ENCODE measurements at regions not wholly inside any gene's neighbourhood (a gene's known extent, or its start where the extent isn't known, plus 50 kb on each side); places are given as distances from the start of the nearest gene placed in this dataset.

DNA sequence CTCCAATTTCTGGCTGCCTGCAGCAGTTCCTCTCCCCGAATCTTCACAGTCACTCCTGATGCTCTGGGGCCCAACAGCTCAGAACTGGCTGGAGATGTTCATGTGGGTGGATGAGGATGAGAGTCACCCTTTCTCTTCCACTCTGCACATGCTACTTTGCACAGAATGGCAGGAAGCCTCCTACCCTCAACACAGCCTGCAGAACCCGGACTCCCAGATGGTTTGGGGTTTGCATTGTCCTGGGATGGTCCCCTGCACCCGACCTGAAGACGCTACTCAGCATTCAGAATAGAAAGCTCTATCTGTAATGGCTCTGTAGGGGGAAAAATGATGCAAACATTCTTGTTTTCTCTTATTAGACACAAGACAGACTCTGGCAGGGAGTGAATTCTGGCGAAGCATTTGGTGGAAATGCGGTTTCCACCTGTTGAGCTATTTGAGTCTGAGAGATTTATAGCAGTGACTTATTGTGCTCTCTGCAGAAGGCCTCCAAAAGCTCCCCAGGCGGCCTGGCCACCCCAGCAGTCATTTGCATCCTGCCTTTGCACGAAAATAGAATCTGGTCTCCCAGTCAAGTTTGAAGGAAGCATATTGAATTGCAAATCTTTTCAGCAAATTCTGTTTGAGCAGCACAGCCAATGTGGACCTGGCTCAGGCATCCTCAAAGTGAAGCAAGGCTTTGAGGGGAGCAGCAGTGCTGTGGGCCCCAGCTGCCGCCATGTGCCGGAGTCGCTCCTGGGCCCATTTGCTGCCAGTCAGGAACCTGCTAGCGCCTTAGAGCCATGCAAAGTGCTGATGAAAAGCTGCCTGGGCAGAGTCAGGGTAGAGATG lies 309.3 kb downstream of the TCERG1L start:
- no peaks in the 10 kb centered on the region for H3K36me3 Mint-ChIP-seq
- peaks cover 2% of the 10 kb centered on the region for H3K9me3 Mint-ChIP-seq (ENCODE audit: low read depth)
- no peaks in the 10 kb centered on the region for H3K4me1 Mint-ChIP-seq
- H3K4me3 Mint-ChIP-seq = no peak overlapping the region
- no peak overlapping the region for H3K27ac Mint-ChIP-seq
- peak; percentile 15 for DNase-seq
- no peak for ATAC-seq
- H3K27me3 Mint-ChIP-seq = no peaks in the 10 kb centered on the region
- CTCF ChIA-PET = no interaction called here

GRCh38 chr10:131003455-131003854 lies 308.1 kb downstream of the TCERG1L start:
- H3K36me3 Mint-ChIP-seq = no peaks in the 10 kb centered on the region
- DNase-seq = no peak
- ATAC-seq = no peak
- H3K27me3 Mint-ChIP-seq = no peaks in the 10 kb centered on the region
- no peak overlapping the region for H3K4me3 Mint-ChIP-seq
- CTCF ChIA-PET = no interaction called here
- no peak overlapping the region for H3K27ac Mint-ChIP-seq
- H3K9me3 Mint-ChIP-seq (ENCODE audit: low read depth) = peaks cover 2% of the 10 kb centered on the region
- no peaks in the 10 kb centered on the region for H3K4me1 Mint-ChIP-seq

- H3K27ac Mint-ChIP-seq = no peak overlapping the region
- DNase-seq = no peak
- CTCF ChIA-PET = no interaction called here
- no peaks in the 10 kb centered on the region for H3K36me3 Mint-ChIP-seq
- no peaks in the 10 kb centered on the region for H3K4me1 Mint-ChIP-seq
- ATAC-seq = no peak
- H3K9me3 Mint-ChIP-seq (ENCODE audit: low read depth) = peaks cover 2% of the 10 kb centered on the region
- no peak overlapping the region for H3K4me3 Mint-ChIP-seq
- no peaks in the 10 kb centered on the region for H3K27me3 Mint-ChIP-seq
Measured at GRCh38 chr10:131004276-131004675, 307.2 kb downstream of the TCERG1L start.

DNA sequence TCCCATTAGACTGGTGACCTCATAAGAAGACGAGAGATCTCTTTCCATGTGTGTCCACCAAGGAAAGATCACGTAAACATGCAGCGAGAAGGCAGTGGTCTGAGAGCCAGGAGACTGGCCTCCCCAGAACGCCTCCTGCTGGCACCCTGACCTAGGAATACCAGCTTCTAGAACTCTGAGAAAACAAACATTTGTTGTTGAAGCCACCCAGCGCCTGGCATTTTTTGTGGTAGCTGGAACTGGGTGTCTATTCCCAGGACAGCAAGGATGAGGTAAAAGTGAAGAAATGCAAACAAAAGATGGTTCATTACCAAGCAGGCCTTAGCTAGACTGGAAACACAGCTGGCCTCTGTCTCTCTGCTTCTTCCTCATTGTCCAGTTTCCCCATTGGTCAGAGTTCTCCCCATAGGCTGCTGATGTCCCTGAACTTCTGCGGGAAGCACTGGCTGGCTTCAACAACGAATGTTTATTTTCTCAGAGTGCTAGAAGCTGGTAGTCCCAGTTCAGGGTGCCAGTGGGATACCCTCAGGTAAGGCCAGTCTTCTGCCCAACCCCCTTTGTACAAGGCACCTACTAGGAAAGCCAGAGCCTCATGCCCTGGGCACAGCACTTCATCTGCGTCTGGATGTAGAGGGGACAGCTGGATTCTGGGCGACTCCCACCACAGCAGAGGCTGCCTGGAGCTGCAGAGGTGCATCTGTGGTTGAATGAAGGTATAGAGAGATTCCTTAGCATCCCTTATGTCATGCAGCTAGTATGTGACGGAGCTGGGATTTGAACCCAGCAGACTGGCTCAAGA lies 304.9 kb downstream of the TCERG1L start:
- Mint-ChIP-seq H3K4me3 (no peak overlapping the region), H3K9me3 (ENCODE audit: low read depth) (peaks cover 2% of the 10 kb centered on the region), H3K36me3 (no peaks in the 10 kb centered on the region), H3K27me3 (no peaks in the 10 kb centered on the region), H3K27ac (no peak overlapping the region), H3K4me1 (no peaks in the 10 kb centered on the region)
- CTCF ChIA-PET = no interaction called here
- no peak for DNase-seq
- ATAC-seq = no peak

DNA sequence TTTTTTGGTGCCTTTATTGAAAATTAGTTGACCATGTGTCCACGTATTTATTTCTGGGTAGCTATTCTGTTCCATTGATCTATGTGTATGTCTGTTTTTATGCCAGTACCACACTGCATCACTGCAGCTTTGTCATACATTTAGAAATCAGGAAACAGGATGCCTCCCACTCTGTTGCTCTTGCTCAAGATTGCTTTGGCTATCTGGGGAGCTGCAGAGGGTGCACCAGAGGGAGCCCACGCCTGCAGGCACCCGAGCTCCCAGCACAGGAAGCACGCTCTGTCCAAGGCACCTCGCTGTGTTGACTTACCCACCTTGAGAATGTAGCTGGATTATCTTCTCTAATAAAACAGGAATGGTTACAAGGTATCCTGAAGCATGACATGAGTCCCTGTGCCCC lies 301.7 kb downstream of the TCERG1L start:
- CTCF ChIA-PET = no interaction called here
- Mint-ChIP-seq H3K27ac (no peak overlapping the region), H3K27me3 (no peaks in the 10 kb centered on the region), H3K4me1 (no peaks in the 10 kb centered on the region), H3K4me3 (no peak overlapping the region), H3K36me3 (no peaks in the 10 kb centered on the region), H3K9me3 (ENCODE audit: low read depth) (peaks cover 2% of the 10 kb centered on the region)
- DNase-seq (no peak), ATAC-seq (no peak)

- no peak overlapping the region for H3K27ac Mint-ChIP-seq
- no peaks in the 10 kb centered on the region for H3K4me1 Mint-ChIP-seq
- H3K9me3 Mint-ChIP-seq (ENCODE audit: low read depth) = no peaks in the 10 kb centered on the region
- no peak for DNase-seq
- ATAC-seq = no peak
- no peak overlapping the region for H3K4me3 Mint-ChIP-seq
- H3K36me3 Mint-ChIP-seq = no peaks in the 10 kb centered on the region
- CTCF ChIA-PET = no interaction called here
- H3K27me3 Mint-ChIP-seq = no peaks in the 10 kb centered on the region
Measured at GRCh38 chr10:131010965-131011575, 300.5 kb downstream of the TCERG1L start.

DNA sequence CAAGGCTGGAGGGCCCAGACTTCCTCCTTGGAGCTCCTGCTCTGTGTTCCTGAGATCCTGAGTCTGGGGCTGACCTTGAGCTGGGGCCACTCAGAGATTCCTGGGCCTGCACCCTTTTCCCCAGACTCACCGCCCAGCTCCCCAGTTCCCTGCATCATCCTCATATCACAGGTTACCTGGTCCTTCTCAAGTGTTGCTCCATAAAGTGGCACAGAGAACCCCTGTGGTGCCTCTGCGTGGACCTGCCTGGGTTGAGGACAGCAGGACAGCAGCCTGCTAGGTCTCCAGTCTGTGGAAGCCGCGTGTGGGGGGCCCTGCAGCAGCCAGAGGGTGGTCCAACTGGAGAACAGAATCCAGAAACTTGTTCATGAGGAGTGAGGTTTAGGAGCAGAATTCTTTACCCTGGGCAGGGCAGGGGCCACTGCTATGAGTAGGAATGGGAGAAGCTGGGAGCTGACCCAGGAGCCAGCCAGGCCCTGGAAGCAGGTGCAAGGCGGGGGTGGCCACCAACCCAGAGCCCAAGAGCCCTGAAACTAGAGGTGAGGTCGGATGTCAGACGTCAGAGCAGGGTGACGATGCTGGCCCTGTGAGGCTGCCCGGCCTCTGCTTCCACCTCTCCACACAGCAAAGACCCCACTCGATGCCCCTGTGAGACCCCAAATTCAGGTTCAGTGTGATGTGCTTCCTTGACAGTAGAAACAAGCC lies 299.4 kb downstream of the TCERG1L start:
- DNase-seq (no peak), ATAC-seq (no peak)
- Mint-ChIP-seq H3K27ac (no peak overlapping the region), H3K27me3 (no peaks in the 10 kb centered on the region), H3K9me3 (ENCODE audit: low read depth) (no peaks in the 10 kb centered on the region), H3K4me1 (no peaks in the 10 kb centered on the region), H3K4me3 (no peak overlapping the region), H3K36me3 (no peaks in the 10 kb centered on the region)
- CTCF ChIA-PET = no interaction called here

DNA sequence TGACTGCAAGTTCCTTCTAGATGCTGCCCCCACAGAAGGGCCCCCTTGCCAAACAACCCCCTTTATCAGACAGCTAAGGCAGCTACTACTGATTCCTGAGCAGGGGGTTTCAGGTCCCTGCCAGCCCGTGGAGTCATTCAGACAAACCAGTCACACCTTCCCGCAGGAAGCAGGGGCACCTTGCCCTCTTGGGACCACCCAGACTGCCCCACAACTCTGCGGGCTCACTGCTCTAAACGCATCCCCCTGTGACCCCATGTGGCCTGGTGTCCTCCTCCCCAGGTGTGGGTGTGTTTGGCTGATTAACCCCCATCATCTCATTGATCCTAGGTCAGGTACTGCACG lies 298.9 kb downstream of the TCERG1L start:
- Mint-ChIP-seq H3K27me3 (no peaks in the 10 kb centered on the region), H3K9me3 (ENCODE audit: low read depth) (no peaks in the 10 kb centered on the region), H3K4me3 (no peak overlapping the region), H3K4me1 (no peaks in the 10 kb centered on the region), H3K36me3 (no peaks in the 10 kb centered on the region), H3K27ac (no peak overlapping the region)
- no peak for ATAC-seq
- DNase-seq = no peak
- CTCF ChIA-PET = no interaction called here

DNA sequence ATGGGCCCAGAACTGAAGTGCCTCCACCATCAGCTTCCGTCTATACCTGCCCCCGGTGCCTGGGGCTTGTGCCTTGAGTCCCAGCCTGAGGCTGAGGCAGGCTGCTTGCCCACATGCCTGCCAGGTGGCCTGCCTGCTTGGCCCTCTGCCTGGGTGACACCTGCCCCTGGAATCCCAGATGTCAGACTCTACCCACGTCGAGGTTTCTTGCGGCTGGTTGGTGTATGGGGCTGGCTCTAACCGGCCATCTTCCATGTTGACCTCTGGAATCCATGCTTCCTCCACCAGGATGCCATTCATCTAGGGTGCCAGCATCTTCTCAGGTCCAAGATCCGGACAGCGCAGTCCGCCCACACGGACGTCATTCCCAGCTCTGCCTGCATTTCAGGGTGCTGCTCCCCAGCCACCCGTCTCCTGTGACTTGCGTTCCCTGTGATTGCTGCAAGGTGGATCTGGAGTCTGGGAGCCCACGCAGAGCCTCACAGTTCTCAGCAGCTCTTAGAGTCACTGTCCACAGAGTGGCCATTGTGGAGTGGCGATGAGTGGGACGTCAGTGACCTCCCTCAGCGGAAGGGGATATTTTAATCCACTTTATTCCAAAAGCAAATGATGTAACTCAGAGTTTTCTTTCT lies 298.1 kb downstream of the TCERG1L start:
- H3K4me1 Mint-ChIP-seq = no peaks in the 10 kb centered on the region
- H3K9me3 Mint-ChIP-seq (ENCODE audit: low read depth) = no peaks in the 10 kb centered on the region
- H3K27me3 Mint-ChIP-seq = no peaks in the 10 kb centered on the region
- CTCF ChIA-PET = no interaction called here
- H3K36me3 Mint-ChIP-seq = no peaks in the 10 kb centered on the region
- H3K27ac Mint-ChIP-seq = no peak overlapping the region
- ATAC-seq = no peak
- H3K4me3 Mint-ChIP-seq = no peak overlapping the region
- no peak for DNase-seq

- no peaks in the 10 kb centered on the region for H3K27me3 Mint-ChIP-seq
- no peaks in the 10 kb centered on the region for H3K4me1 Mint-ChIP-seq
- no peaks in the 10 kb centered on the region for H3K9me3 Mint-ChIP-seq (ENCODE audit: low read depth)
- no peak overlapping the region for H3K4me3 Mint-ChIP-seq
- no peak for ATAC-seq
- CTCF ChIA-PET = no interaction called here
- no peak for DNase-seq
- H3K27ac Mint-ChIP-seq = no peak overlapping the region
- no peaks in the 10 kb centered on the region for H3K36me3 Mint-ChIP-seq
Measured at GRCh38 chr10:131014271-131014670, 297.2 kb downstream of the TCERG1L start.

DNA sequence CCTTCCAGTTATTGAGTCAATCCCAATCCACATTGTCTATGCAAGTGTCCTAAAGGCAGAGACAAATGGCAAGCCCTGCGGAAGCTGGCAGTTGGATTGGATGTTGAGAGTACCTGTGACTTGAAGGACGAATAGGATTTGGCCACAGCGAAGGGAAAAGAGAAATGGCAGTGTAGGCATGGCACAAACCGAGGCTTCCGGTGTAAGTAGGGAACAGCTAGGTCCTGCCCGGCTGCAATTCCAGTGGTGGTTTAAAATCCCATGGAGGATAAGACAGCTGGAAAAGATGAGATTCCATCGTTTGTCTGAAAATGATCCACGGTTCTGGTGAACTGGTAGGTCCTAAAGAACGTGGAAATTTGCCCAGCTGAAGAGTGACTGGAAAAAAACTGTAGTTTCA lies 296.2 kb downstream of the TCERG1L start:
- CTCF ChIA-PET = no interaction called here
- Mint-ChIP-seq H3K4me1 (no peaks in the 10 kb centered on the region), H3K36me3 (no peaks in the 10 kb centered on the region), H3K27me3 (no peaks in the 10 kb centered on the region), H3K4me3 (no peak overlapping the region), H3K27ac (no peak overlapping the region), H3K9me3 (ENCODE audit: low read depth) (no peaks in the 10 kb centered on the region)
- no peak for ATAC-seq
- no peak for DNase-seq

GRCh38 chr10:131016556-131016955 lies 295.0 kb downstream of the TCERG1L start:
- no peak overlapping the region for H3K27ac Mint-ChIP-seq
- no peak for DNase-seq
- H3K27me3 Mint-ChIP-seq = no peaks in the 10 kb centered on the region
- H3K9me3 Mint-ChIP-seq (ENCODE audit: low read depth) = no peaks in the 10 kb centered on the region
- CTCF ChIA-PET = no interaction called here
- no peak for ATAC-seq
- no peaks in the 10 kb centered on the region for H3K36me3 Mint-ChIP-seq
- H3K4me1 Mint-ChIP-seq = no peaks in the 10 kb centered on the region
- H3K4me3 Mint-ChIP-seq = no peak overlapping the region

DNA sequence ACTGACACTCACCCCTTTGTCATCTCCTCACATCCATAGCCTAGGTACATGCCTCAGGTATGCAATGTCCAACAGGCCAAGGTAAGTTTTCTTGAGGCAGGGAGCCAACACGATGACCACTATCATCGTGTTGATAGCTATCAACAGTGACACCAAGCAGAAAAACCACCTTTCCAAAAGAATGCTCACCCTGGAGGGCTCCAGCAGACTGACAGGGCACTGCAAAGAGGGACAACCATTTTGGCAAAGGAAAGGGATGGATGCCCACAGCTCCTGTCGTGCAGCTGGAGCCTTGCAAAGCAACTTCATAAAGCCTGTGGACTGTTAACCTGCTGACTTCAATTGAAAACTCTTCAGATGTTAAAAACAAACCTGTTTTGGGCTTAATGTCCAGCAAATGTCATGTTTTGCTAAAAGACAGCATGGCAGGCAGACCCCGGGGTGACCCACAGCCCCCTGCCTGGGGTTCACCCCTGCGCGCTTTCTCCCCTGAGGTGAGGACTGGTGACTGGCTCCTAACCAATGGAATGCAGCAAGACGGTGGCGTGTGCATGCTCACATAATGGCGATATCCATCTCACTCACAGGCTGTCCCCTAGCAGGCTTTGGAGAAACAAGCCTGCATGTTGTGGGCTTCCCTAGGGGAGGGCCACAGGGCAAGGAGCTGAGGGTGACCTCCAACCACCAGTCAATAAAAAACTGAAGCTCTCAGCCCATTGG lies 293.8 kb downstream of the TCERG1L start:
- H3K36me3 Mint-ChIP-seq = no peaks in the 10 kb centered on the region
- no peak for DNase-seq
- no peak overlapping the region for H3K4me3 Mint-ChIP-seq
- CTCF ChIA-PET = no interaction called here
- no peak for ATAC-seq
- no peaks in the 10 kb centered on the region for H3K27me3 Mint-ChIP-seq
- H3K27ac Mint-ChIP-seq = no peak overlapping the region
- H3K4me1 Mint-ChIP-seq = no peaks in the 10 kb centered on the region
- no peaks in the 10 kb centered on the region for H3K9me3 Mint-ChIP-seq (ENCODE audit: low read depth)

All from activated CD8-positive, alpha-beta memory T cell treated with anti-CD3 and anti-CD28 coated beads, Interleukin-2, amount 10 ng/mL, durations not matched to agents 7 days and 5 days (primary cell).